ENCODE measurements at regions not wholly inside any gene's neighbourhood (a gene's known extent, or its start where the extent isn't known, plus 50 kb on each side); places are given as distances from the start of the nearest gene placed in this dataset.
A peak's percentile ranks its signal among the peaks of the same experiment; 100 is the strongest.

- Histone ChIP-seq H3K14ac (ENCODE audit: low read length) (no peak overlapping the region), H3K9ac (ENCODE audit: low read length) (no peak overlapping the region), H4K91ac (ENCODE audit: low read depth, low read length) (no peak overlapping the region), H2BK120ac (ENCODE audit: insufficient read depth, low read length, poor library complexity) (no peak overlapping the region), H3K18ac (ENCODE audit: low read length) (no peak overlapping the region), H3K9me3 (ENCODE audit: insufficient read depth, low read depth, low read length) (no peaks in the 10 kb centered on the region), H3K36me3 (ENCODE audit: control insufficient read depth in 1 of 2, insufficient read depth in 2 of 2, low read length in 2 of 2) (no peaks in the 10 kb centered on the region), H2AK5ac (ENCODE audit: low read length) (no peak overlapping the region), H3K79me1 (ENCODE audit: low read length) (no peaks in the 10 kb centered on the region), H4K8ac (ENCODE audit: low read depth, low read length) (no peak overlapping the region), H3K27ac (ENCODE audit: low read depth, low read length) (no peak overlapping the region), H3K23ac (ENCODE audit: low read length) (no peak overlapping the region), H3K4ac (ENCODE audit: low read depth, low read length) (no peak overlapping the region), H3K27me3 (ENCODE audit: insufficient read depth, low read length) (no peaks in the 10 kb centered on the region), H3K4me2 (ENCODE audit: low read length) (no peak overlapping the region), H2AFZ (ENCODE audit: insufficient read depth, low read length, poor library complexity) (no peak overlapping the region), H3K4me3 (ENCODE audit: low read depth, low read length) (no peak overlapping the region), H3K4me1 (ENCODE audit: control insufficient read depth in 1 of 2, insufficient read depth in 2 of 2, low read length in 2 of 2) (no peaks in the 10 kb centered on the region), H3K79me2 (ENCODE audit: control insufficient read depth, insufficient read depth, low read length, poor library complexity) (no peaks in the 10 kb centered on the region), H4K12ac (ENCODE audit: low read depth, low read length) (no peak overlapping the region), H2BK5ac (ENCODE audit: low read depth, low read length, poor library complexity) (no peak overlapping the region), H2BK12ac (ENCODE audit: low read length) (no peak overlapping the region)
- WGBS (ENCODE audit: extremely low coverage, insufficient coverage, insufficient read length) = no CpG with 5 or more reads among the region's 11 CpGs
- DNase-seq = peak; percentile 40 to 62
Observed at GRCh38 chr16:73743665-73744496, 552.7 kb upstream of the PSMD7 start.

- H3K9me3 ChIP-seq (ENCODE audit: insufficient read depth, low read depth, low read length) = no peaks in the 10 kb centered on the region
- H3K18ac ChIP-seq (ENCODE audit: low read length) = no peak overlapping the region
- H3K36me3 ChIP-seq (ENCODE audit: control insufficient read depth in 1 of 2, insufficient read depth in 2 of 2, low read length in 2 of 2) = no peaks in the 10 kb centered on the region
- no peak overlapping the region for H4K91ac ChIP-seq (ENCODE audit: low read depth, low read length)
- H2BK120ac ChIP-seq (ENCODE audit: insufficient read depth, low read length, poor library complexity) = no peak overlapping the region
- no peak overlapping the region for H4K12ac ChIP-seq (ENCODE audit: low read depth, low read length)
- no peaks in the 10 kb centered on the region for H3K4me1 ChIP-seq (ENCODE audit: control insufficient read depth in 1 of 2, insufficient read depth in 2 of 2, low read length in 2 of 2)
- no CpG with 5 or more reads among the region's 4 CpGs for WGBS (ENCODE audit: extremely low coverage, insufficient coverage, insufficient read length)
- no peak overlapping the region for H3K4me3 ChIP-seq (ENCODE audit: low read depth, low read length)
- H3K27me3 ChIP-seq (ENCODE audit: insufficient read depth, low read length) = no peaks in the 10 kb centered on the region
- no peak overlapping the region for H3K23ac ChIP-seq (ENCODE audit: low read length)
- H3K4ac ChIP-seq (ENCODE audit: low read depth, low read length) = no peak overlapping the region
- peak; percentile 43 to 78 for DNase-seq
- H3K79me2 ChIP-seq (ENCODE audit: control insufficient read depth, insufficient read depth, low read length, poor library complexity) = no peaks in the 10 kb centered on the region
- H2BK12ac ChIP-seq (ENCODE audit: low read length) = no peak overlapping the region
- no peak overlapping the region for H3K4me2 ChIP-seq (ENCODE audit: low read length)
- H3K27ac ChIP-seq (ENCODE audit: low read depth, low read length) = no peak overlapping the region
- no peak overlapping the region for H2AK5ac ChIP-seq (ENCODE audit: low read length)
- no peaks in the 10 kb centered on the region for H3K79me1 ChIP-seq (ENCODE audit: low read length)
- no peak overlapping the region for H2BK5ac ChIP-seq (ENCODE audit: low read depth, low read length, poor library complexity)
- no peak overlapping the region for H2AFZ ChIP-seq (ENCODE audit: insufficient read depth, low read length, poor library complexity)
- no peak overlapping the region for H3K14ac ChIP-seq (ENCODE audit: low read length)
- no peak overlapping the region for H4K8ac ChIP-seq (ENCODE audit: low read depth, low read length)
- no peak overlapping the region for H3K9ac ChIP-seq (ENCODE audit: low read length)
Observed at GRCh38 chr16:73739049-73739769, 557.4 kb upstream of the PSMD7 start.

DNA sequence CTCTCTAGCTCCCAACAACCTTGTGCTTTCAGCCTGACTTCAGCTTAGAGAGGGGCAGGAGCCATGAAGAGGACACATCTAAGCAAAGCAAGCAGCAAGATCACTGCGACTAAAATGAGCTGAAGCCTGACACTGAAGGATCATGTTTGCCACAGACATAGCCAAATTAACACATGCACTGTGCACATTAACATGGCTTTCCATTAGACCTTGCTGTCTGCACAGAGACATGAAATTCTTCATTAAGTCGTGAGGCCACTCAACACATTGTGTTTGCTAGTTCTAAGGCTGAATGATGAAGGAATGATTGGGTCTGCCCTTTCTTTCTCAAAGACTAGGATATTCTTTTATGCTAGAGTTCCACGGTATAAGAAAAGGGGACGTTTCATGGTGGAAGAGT lies 558.3 kb upstream of the PSMD7 start:
- no peak overlapping the region for H3K18ac ChIP-seq (ENCODE audit: low read length)
- H3K27me3 ChIP-seq (ENCODE audit: insufficient read depth, low read length) = no peaks in the 10 kb centered on the region
- no peaks in the 10 kb centered on the region for H3K36me3 ChIP-seq (ENCODE audit: control insufficient read depth in 1 of 2, insufficient read depth in 2 of 2, low read length in 2 of 2)
- H4K91ac ChIP-seq (ENCODE audit: low read depth, low read length) = no peak overlapping the region
- H4K8ac ChIP-seq (ENCODE audit: low read depth, low read length) = no peak overlapping the region
- no CpG with 5 or more reads among the region's 4 CpGs for WGBS (ENCODE audit: extremely low coverage, insufficient coverage, insufficient read length)
- H2BK5ac ChIP-seq (ENCODE audit: low read depth, low read length, poor library complexity) = no peak overlapping the region
- DNase-seq = no peak
- H3K9me3 ChIP-seq (ENCODE audit: insufficient read depth, low read depth, low read length) = no peaks in the 10 kb centered on the region
- H3K4ac ChIP-seq (ENCODE audit: low read depth, low read length) = no peak overlapping the region
- H2BK120ac ChIP-seq (ENCODE audit: insufficient read depth, low read length, poor library complexity) = no peak overlapping the region
- no peak overlapping the region for H3K4me2 ChIP-seq (ENCODE audit: low read length)
- H3K79me2 ChIP-seq (ENCODE audit: control insufficient read depth, insufficient read depth, low read length, poor library complexity) = no peaks in the 10 kb centered on the region
- no peak overlapping the region for H3K23ac ChIP-seq (ENCODE audit: low read length)
- no peak overlapping the region for H2BK12ac ChIP-seq (ENCODE audit: low read length)
- no peak overlapping the region for H4K12ac ChIP-seq (ENCODE audit: low read depth, low read length)
- no peak overlapping the region for H3K14ac ChIP-seq (ENCODE audit: low read length)
- H3K27ac ChIP-seq (ENCODE audit: low read depth, low read length) = no peak overlapping the region
- H3K4me3 ChIP-seq (ENCODE audit: low read depth, low read length) = no peak overlapping the region
- H3K9ac ChIP-seq (ENCODE audit: low read length) = no peak overlapping the region
- H2AK5ac ChIP-seq (ENCODE audit: low read length) = no peak overlapping the region
- H2AFZ ChIP-seq (ENCODE audit: insufficient read depth, low read length, poor library complexity) = no peak overlapping the region
- H3K4me1 ChIP-seq (ENCODE audit: control insufficient read depth in 1 of 2, insufficient read depth in 2 of 2, low read length in 2 of 2) = no peaks in the 10 kb centered on the region
- H3K79me1 ChIP-seq (ENCODE audit: low read length) = no peaks in the 10 kb centered on the region

- H4K12ac ChIP-seq (ENCODE audit: low read depth, low read length) = no peak overlapping the region
Observed at GRCh38 chr16:73737637-73738036, 559.0 kb upstream of the PSMD7 start.

More at GRCh38 chr16:73737637-73738036, 559.0 kb upstream of the PSMD7 start:
- Histone ChIP-seq H3K9ac (ENCODE audit: low read length) (no peak overlapping the region), H3K14ac (ENCODE audit: low read length) (no peak overlapping the region), H3K27me3 (ENCODE audit: insufficient read depth, low read length) (no peaks in the 10 kb centered on the region), H4K8ac (ENCODE audit: low read depth, low read length) (no peak overlapping the region), H3K9me3 (ENCODE audit: insufficient read depth, low read depth, low read length) (no peaks in the 10 kb centered on the region), H3K4me2 (ENCODE audit: low read length) (no peak overlapping the region), H3K4me3 (ENCODE audit: low read depth, low read length) (no peak overlapping the region), H2BK12ac (ENCODE audit: low read length) (no peak overlapping the region), H3K18ac (ENCODE audit: low read length) (no peak overlapping the region), H3K36me3 (ENCODE audit: control insufficient read depth in 1 of 2, insufficient read depth in 2 of 2, low read length in 2 of 2) (no peaks in the 10 kb centered on the region), H2AK5ac (ENCODE audit: low read length) (no peak overlapping the region), H2BK120ac (ENCODE audit: insufficient read depth, low read length, poor library complexity) (no peak overlapping the region), H3K27ac (ENCODE audit: low read depth, low read length) (no peak overlapping the region), H3K79me2 (ENCODE audit: control insufficient read depth, insufficient read depth, low read length, poor library complexity) (no peaks in the 10 kb centered on the region), H3K4ac (ENCODE audit: low read depth, low read length) (no peak overlapping the region), H4K91ac (ENCODE audit: low read depth, low read length) (no peak overlapping the region), H3K4me1 (ENCODE audit: control insufficient read depth in 1 of 2, insufficient read depth in 2 of 2, low read length in 2 of 2) (no peaks in the 10 kb centered on the region), H2AFZ (ENCODE audit: insufficient read depth, low read length, poor library complexity) (no peak overlapping the region), H3K23ac (ENCODE audit: low read length) (no peak overlapping the region), H3K79me1 (ENCODE audit: low read length) (no peaks in the 10 kb centered on the region), H2BK5ac (ENCODE audit: low read depth, low read length, poor library complexity) (no peak overlapping the region)
- WGBS (ENCODE audit: extremely low coverage, insufficient coverage, insufficient read length) = no CpG with 5 or more reads among the region's 3 CpGs
- DNase-seq = no peak
